Vagina (tissue), 2 donors: ENCODE measurements at regions not wholly inside any gene's neighbourhood (a gene's known extent, or its start where the extent isn't known, plus 50 kb on each side); places are given as distances from the start of the nearest gene placed in this dataset.
"Not testable (repeated sequence)": the region's sequence is repeated elsewhere in the genome, so short reads cannot be mapped to it uniquely, and the experiment has no call there.

Experiments
- DNase-seq, 2 donors: peaks; one replicate each; pipeline ENCODE4 v3.0.0-alpha.2; 2017; ENCODE audit errors: extremely low spot score in 2 of 2
- H3K27ac ChIP-seq: fragments of 200-600 bp; sonication (generic); one replicate; pipeline ENCODE4 v1.5.1; 2019
- H3K27me3 ChIP-seq: fragments of 200-600 bp; sonication (generic); one replicate; pipeline ENCODE4 v1.5.1; 2019
- H3K36me3 ChIP-seq, 2 donors: fragments of 200-600 bp; sonication (generic); one replicate each; pipeline ENCODE4 v1.5.1; 2017 to 2019
- H3K4me1 ChIP-seq: fragments of 200-600 bp; sonication (generic); one replicate; pipeline ENCODE4 v1.5.1; 2019
- H3K4me3 ChIP-seq, 2 donors: fragments of 200-600 bp; sonication (generic); 1 replicate in 1 of 2; 2 replicates in 1 of 2; pipeline ENCODE4 v1.5.1; 2016 to 2019
- H3K9me3 ChIP-seq: fragments of 200-600 bp; sonication (generic); one replicate; pipeline ENCODE4 v1.5.1; 2019
- CTCF ChIP-seq, 3 experiments: fragments of 450-650 bp in 2 of 3; fragments of 200-600 bp in 1 of 3; sonication (generic) in 1 of 3; IDR thresholded peaks; one replicate each; pipeline ENCODE4 v1.5.1; 2017 to 2019; ENCODE audit warnings: antibody characterized with exemption in 3 of 3, mild to moderate bottlenecking in 2 of 3, moderate library complexity in 2 of 3
- POLR2A ChIP-seq, 2 donors: fragments of 450-650 bp; IDR thresholded peaks; one replicate each; pipeline ENCODE4 v1.6.1; 2017; ENCODE audit warnings: antibody characterized with exemption in 2 of 2, mild to moderate bottlenecking in 2 of 2, moderate library complexity in 2 of 2
- POLR2AphosphoS5 ChIP-seq, 2 donors: sonication (generic); formaldehyde crosslinking; IDR thresholded peaks; one replicate each; pipeline ENCODE4 v1.9.0; 2017; ENCODE audit warnings: antibody characterized with exemption in 2 of 2, mild to moderate bottlenecking in 2 of 2, low read depth in 1 of 2; ENCODE audit not compliant: insufficient read depth in 1 of 2
- intact Hi-C: fragments of 100-400 bp; cut with DNase I; formaldehyde crosslinking; loops from one replicate; pipeline ENCODE4 v1.15.1; 2023

- intact Hi-C loops: no loop called here
- no peaks in the 10 kb centered on the region for H3K36me3 ChIP-seq
- H3K4me3 ChIP-seq: no peak overlapping the region
- no peaks in the 10 kb centered on the region for H3K27me3 ChIP-seq
- H3K9me3 ChIP-seq: no peaks in the 10 kb centered on the region
- no peak overlapping the region for H3K27ac ChIP-seq
- DNase-seq: no peak
- H3K4me1 ChIP-seq: no peaks in the 10 kb centered on the region
- TF ChIP-seq POLR2AphosphoS5 (IDR thresholded peaks at IDR 0.05; ENCODE audit: insufficient read depth in 1 of 2, low read depth in 1 of 2) (no peak), POLR2A (IDR thresholded peaks at IDR 0.05) (no peak), CTCF (IDR thresholded peaks at IDR 0.05) (no peak)
Measured at GRCh38 chr5:50898966-50899365, 232.5 kb downstream of the PARP8 start.

GRCh38 chr5:50900952-50901510 lies 234.6 kb downstream of the PARP8 start:
- Histone ChIP-seq H3K27me3 (no peaks in the 10 kb centered on the region), H3K36me3 (no peaks in the 10 kb centered on the region), H3K9me3 (no peaks in the 10 kb centered on the region), H3K4me1 (no peaks in the 10 kb centered on the region), H3K4me3 (no peak overlapping the region), H3K27ac (no peak overlapping the region)
- intact Hi-C loops: no loop called here
- no peak for DNase-seq
- no peak for TF ChIP-seq POLR2A (IDR thresholded peaks at IDR 0.05)

GRCh38 chr5:50903651-50904050 lies 237.2 kb downstream of the PARP8 start:
- TF ChIP-seq POLR2A (IDR thresholded peaks at IDR 0.05): no peak

GRCh38 chr5:50905996-50906570 lies 239.6 kb downstream of the PARP8 start:
- intact Hi-C loops: no loop called here
- Histone ChIP-seq H3K4me1 (no peaks in the 10 kb centered on the region), H3K27ac (no peak overlapping the region), H3K9me3 (no peaks in the 10 kb centered on the region), H3K36me3 (no peaks in the 10 kb centered on the region), H3K4me3 (no peak overlapping the region), H3K27me3 (no peaks in the 10 kb centered on the region)
- DNase-seq: no peak
- no peak for TF ChIP-seq POLR2A (IDR thresholded peaks at IDR 0.05)
- no peak for TF ChIP-seq POLR2AphosphoS5 (IDR thresholded peaks at IDR 0.05; ENCODE audit: insufficient read depth in 1 of 2, low read depth in 1 of 2)
- no peak for TF ChIP-seq CTCF (IDR thresholded peaks at IDR 0.05)

More at GRCh38 chr5:50903651-50904050, 237.2 kb downstream of the PARP8 start:
- Histone ChIP-seq H3K4me3 (no peak overlapping the region), H3K27ac (no peak overlapping the region), H3K27me3 (no peaks in the 10 kb centered on the region), H3K4me1 (no peaks in the 10 kb centered on the region), H3K9me3 (no peaks in the 10 kb centered on the region), H3K36me3 (no peaks in the 10 kb centered on the region)
- DNase-seq: no peak
- intact Hi-C loops: no loop called here

- H3K27me3 ChIP-seq, H3K4me1 ChIP-seq, H3K4me3 ChIP-seq, H3K27ac ChIP-seq, DNase-seq, H3K36me3 ChIP-seq, H3K9me3 ChIP-seq: not testable (repeated sequence)
- intact Hi-C loops: loop anchor here (5.0 kb wide), 1 partner anchor 692 kb away; no protein-coding TSS in a partner anchor
Measured at GRCh38 chr5:50920160-50920559, 253.7 kb downstream of the PARP8 start.

GRCh38 chr5:50921366-50922133 lies 255.1 kb downstream of the PARP8 start:
- no peak overlapping the region for H3K4me3 ChIP-seq
- H3K27me3 ChIP-seq: no peaks in the 10 kb centered on the region
- intact Hi-C loops: loop anchor here (5.0 kb wide), 1 partner anchor 691 kb away; no protein-coding TSS in a partner anchor
- H3K27ac ChIP-seq: no peak overlapping the region
- H3K9me3 ChIP-seq: no peaks in the 10 kb centered on the region
- no peak for TF ChIP-seq POLR2AphosphoS5 (IDR thresholded peaks at IDR 0.05; ENCODE audit: insufficient read depth in 1 of 2, low read depth in 1 of 2)
- no peak for TF ChIP-seq CTCF (IDR thresholded peaks at IDR 0.05)
- no peak for TF ChIP-seq POLR2A (IDR thresholded peaks at IDR 0.05)
- DNase-seq: no peak
- H3K36me3 ChIP-seq: no peaks in the 10 kb centered on the region
- H3K4me1 ChIP-seq: no peaks in the 10 kb centered on the region
